K562 (cell line): ENCODE measurements at regions not wholly inside any gene's neighbourhood (a gene's known extent, or its start where the extent isn't known, plus 50 kb on each side); places are given as distances from the start of the nearest gene placed in this dataset.
"Not testable (repeated sequence)": the region's sequence is repeated elsewhere in the genome, so short reads cannot be mapped to it uniquely, and the experiment has no call there.

Source experiments
- BRCA1 ChIP-seq, 2 experiments: fragments of 450-650 bp in 1 of 2; sonication (generic) in 1 of 2; formaldehyde crosslinking in 1 of 2; IDR thresholded peaks; 2 replicates each; pipeline versions ENCODE4 v1.5.0 to v1.6.1; 2017 to 2020; ENCODE audit warnings: mild to moderate bottlenecking in 1 of 2, missing genetic modification reagents in 1 of 2
- CBX1 ChIP-seq: sonication (generic); IDR thresholded peaks from 2 replicates; pipeline ENCODE4 v1.6.1; 2016; ENCODE audit warnings: antibody characterized with exemption, low read depth, mild to moderate bottlenecking
- JUN ChIP-seq, 2 experiments: sonication (generic) in 1 of 2; formaldehyde crosslinking in 1 of 2; IDR thresholded peaks; 2 replicates each; pipeline versions ENCODE4 v1.6.1 to v1.8.0; 2012 to 2022; ENCODE audit warnings: borderline replicate concordance in 2 of 2, mild to moderate bottlenecking in 2 of 2, improper control_type of control experiment in 1 of 2, low read depth in 1 of 2, low read length in 1 of 2, missing genetic modification reagents in 1 of 2
- NONO ChIP-seq, 2 experiments: fragments of 200-400 bp in 1 of 2; fragments of 450-650 bp in 1 of 2; formaldehyde crosslinking in 1 of 2; IDR thresholded peaks; 2 replicates each; pipeline ENCODE4 v1.6.1; 2017; ENCODE audit warnings: low read depth in 2 of 2, mild to moderate bottlenecking in 2 of 2, moderate library complexity in 2 of 2, low read length in 1 of 2
- POLR2A ChIP-seq: fragments of 450-650 bp; conservative IDR thresholded peaks from 2 replicates; pipeline ENCODE4 v1.6.1; 2016
- RAD51 ChIP-seq: fragments of 450-650 bp; IDR thresholded peaks from 2 replicates; pipeline ENCODE4 v1.7.1; 2016; ENCODE audit warnings: low read depth, mild to moderate bottlenecking, borderline replicate concordance
- REST ChIP-seq, 2 experiments: fragments of 450-650 bp; formaldehyde crosslinking in 1 of 2; IDR thresholded peaks; 2 replicates each; pipeline versions ENCODE4 v1.4.0 to v1.6.1; 2014 to 2020; ENCODE audit warnings: mild to moderate bottlenecking in 2 of 2, borderline replicate concordance in 1 of 2, low read depth in 1 of 2
- TAF1 ChIP-seq: IDR thresholded peaks from 2 replicates; pipeline ENCODE4 v1.6.1; 2011; ENCODE audit warnings: mild to moderate bottlenecking, low read length, moderate library complexity; ENCODE audit not compliant: insufficient read depth, control insufficient read depth, severe bottlenecking; ENCODE audit errors: extremely low read depth

GRCh38 chr2:16915341-16915755, 249.7 kb upstream of the CYRIA start:
- not testable (repeated sequence) for TF ChIP-seq BRCA1 (IDR thresholded peaks at IDR 0.05); BRCA1 (CRISPR knock-in tag; IDR thresholded peaks at IDR 0.05); TAF1; POLR2A; NONO (IDR thresholded peaks at IDR 0.05; ENCODE audit: low read depth in 2 of 2, low read length in 1 of 2); REST (IDR thresholded peaks at IDR 0.05; ENCODE audit: borderline replicate concordance); REST (CRISPR knock-in tag; IDR thresholded peaks at IDR 0.05; ENCODE audit: low read depth); JUN (IDR thresholded peaks at IDR 0.05; ENCODE audit: borderline replicate concordance, low read depth, low read length); JUN (CRISPR knock-in tag; IDR thresholded peaks at IDR 0.05; ENCODE audit: borderline replicate concordance); CBX1
- peak; percentile 35; the same call in 1 of the 2 replicates for TF ChIP-seq RAD51
